A673 (cell line): ENCODE measurements at regions not wholly inside any gene's neighbourhood (a gene's known extent, or its start where the extent isn't known, plus 50 kb on each side); places are given as distances from the start of the nearest gene placed in this dataset.

Source experiments
- BruUV-seq: library from RNA; stranded (reverse); fragments of 400-500 nt; replicated peaks from 2 replicates; lab custom pipeline; 2021; lab: Mats Ljungman, UMichigan
- CTCF ChIA-PET: fragments of 300-600 bp; sonication (Branson Sonifier 250); formaldehyde crosslinking; loops from one replicate; lab custom pipeline; 2022; ENCODE audit warnings: antibody characterized with exemption; lab: Charles Lee
- POLR2A ChIA-PET: fragments of 300-600 bp; sonication (Branson Sonifier 250); formaldehyde crosslinking; loops from one replicate; lab custom pipeline; 2022; ENCODE audit warnings: antibody characterized with exemption; ENCODE audit not compliant: low non-redundant PET; lab: Charles Lee
- DNase-seq: peaks from one replicate; pipeline ENCODE4 v3.0.0-alpha.2; 2015; ENCODE audit warnings: low spot score
- H3K27ac ChIP-seq: fragments of 200-600 bp; sonication (generic); 2 replicates; pipeline ENCODE4 v1.5.1; 2016; ENCODE audit warnings: mixed run types, low read depth, mild to moderate bottlenecking, mixed read lengths, antibody characterized with exemption, low read length; ENCODE audit not compliant: poor library complexity, severe bottlenecking
- H3K27me3 ChIP-seq: fragments of 200-600 bp; sonication (generic); replicated peaks from 2 replicates; pipeline ENCODE4 v1.6.1; 2017; ENCODE audit warnings: mixed run types, low read depth, mild to moderate bottlenecking, mixed read lengths, antibody characterized with exemption, low read length; ENCODE audit not compliant: insufficient read depth, poor library complexity
- H3K36me3 ChIP-seq: fragments of 200-600 bp; sonication (generic); 2 replicates; pipeline ENCODE4 v1.6.1; 2016; ENCODE audit warnings: mixed run types, mild to moderate bottlenecking, mixed read lengths, antibody characterized with exemption, low read length; ENCODE audit not compliant: insufficient read depth, poor library complexity, severe bottlenecking
- H3K4me1 ChIP-seq: fragments of 200-600 bp; sonication (generic); 2 replicates; pipeline ENCODE4 v1.6.1; 2017; ENCODE audit warnings: mixed run types, mild to moderate bottlenecking, mixed read lengths, antibody characterized with exemption, low read length; ENCODE audit not compliant: insufficient read depth, poor library complexity, severe bottlenecking
- H3K4me3 ChIP-seq: fragments of 200-600 bp; sonication (generic); 2 replicates; pipeline ENCODE4 v1.5.1; 2016; ENCODE audit warnings: low read depth, mixed run types, mild to moderate bottlenecking, mixed read lengths, low read length; ENCODE audit not compliant: poor library complexity, severe bottlenecking
- H3K9me3 ChIP-seq: fragments of 200-600 bp; sonication (generic); 2 replicates; pipeline ENCODE4 v1.6.1; 2016; ENCODE audit warnings: mixed run types, low read depth, mild to moderate bottlenecking, mixed read lengths, antibody characterized with exemption, low read length; ENCODE audit not compliant: poor library complexity, severe bottlenecking
- EZH2 ChIP-seq: fragments of 200-600 bp; sonication (generic); IDR thresholded peaks from 2 replicates; pipeline ENCODE4 v1.6.1; 2017; ENCODE audit warnings: borderline replicate concordance, low read depth, mild to moderate bottlenecking, mixed read lengths, antibody characterized with exemption, low read length; ENCODE audit not compliant: poor library complexity, severe bottlenecking
- intact Hi-C: fragments of 100-400 bp; cut with micrococcal nuclease; formaldehyde crosslinking; loops from one replicate; pipeline ENCODE4 v1.10.0; 2022; ENCODE audit not compliant: unreplicated experiment
- TF ChIP-seq, protein P1 (sequence below): fragments of 300-800, 200-600 bp; sonication (generic); conservative IDR thresholded peaks from 2 replicates; pipeline ENCODE4 v1.5.1; 2017; ENCODE audit warnings: low read depth, mild to moderate bottlenecking, antibody characterized with exemption, low read length, moderate library complexity, mixed read lengths

- no TSS peak for BruUV-seq
- intact Hi-C loops: no loop called here
- H3K36me3 ChIP-seq: no peaks in the 10 kb centered on the region
- H3K27ac ChIP-seq: no peak overlapping the region
- no peaks in the 10 kb centered on the region for H3K9me3 ChIP-seq
- no peak overlapping the region for H3K4me3 ChIP-seq
- TF ChIP-seq, protein P1, sequence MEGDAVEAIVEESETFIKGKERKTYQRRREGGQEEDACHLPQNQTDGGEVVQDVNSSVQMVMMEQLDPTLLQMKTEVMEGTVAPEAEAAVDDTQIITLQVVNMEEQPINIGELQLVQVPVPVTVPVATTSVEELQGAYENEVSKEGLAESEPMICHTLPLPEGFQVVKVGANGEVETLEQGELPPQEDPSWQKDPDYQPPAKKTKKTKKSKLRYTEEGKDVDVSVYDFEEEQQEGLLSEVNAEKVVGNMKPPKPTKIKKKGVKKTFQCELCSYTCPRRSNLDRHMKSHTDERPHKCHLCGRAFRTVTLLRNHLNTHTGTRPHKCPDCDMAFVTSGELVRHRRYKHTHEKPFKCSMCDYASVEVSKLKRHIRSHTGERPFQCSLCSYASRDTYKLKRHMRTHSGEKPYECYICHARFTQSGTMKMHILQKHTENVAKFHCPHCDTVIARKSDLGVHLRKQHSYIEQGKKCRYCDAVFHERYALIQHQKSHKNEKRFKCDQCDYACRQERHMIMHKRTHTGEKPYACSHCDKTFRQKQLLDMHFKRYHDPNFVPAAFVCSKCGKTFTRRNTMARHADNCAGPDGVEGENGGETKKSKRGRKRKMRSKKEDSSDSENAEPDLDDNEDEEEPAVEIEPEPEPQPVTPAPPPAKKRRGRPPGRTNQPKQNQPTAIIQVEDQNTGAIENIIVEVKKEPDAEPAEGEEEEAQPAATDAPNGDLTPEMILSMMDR: no peak
- TF ChIP-seq EZH2: no peak
- peaks cover 17% of the 10 kb centered on the region for H3K27me3 ChIP-seq
- no peaks in the 10 kb centered on the region for H3K4me1 ChIP-seq
- CTCF ChIA-PET: no interaction called here
- DNase-seq: no peak
- POLR2A ChIA-PET: no interaction called here
Measured at GRCh38 chr22:47606426-47606825, 844.0 kb downstream of the TBC1D22A start.

GRCh38 chr22:47605886-47606285 lies 843.4 kb downstream of the TBC1D22A start:
- no peak for DNase-seq
- H3K27me3 ChIP-seq: peaks cover 17% of the 10 kb centered on the region
- intact Hi-C loops: no loop called here
- no peak overlapping the region for H3K27ac ChIP-seq
- no peaks in the 10 kb centered on the region for H3K9me3 ChIP-seq
- H3K4me3 ChIP-seq: no peak overlapping the region
- H3K36me3 ChIP-seq: no peaks in the 10 kb centered on the region
- POLR2A ChIA-PET: no interaction called here
- CTCF ChIA-PET: no interaction called here
- no TSS peak for BruUV-seq
- TF ChIP-seq, protein P1: no peak
- no peak for TF ChIP-seq EZH2
- no peaks in the 10 kb centered on the region for H3K4me1 ChIP-seq

DNA sequence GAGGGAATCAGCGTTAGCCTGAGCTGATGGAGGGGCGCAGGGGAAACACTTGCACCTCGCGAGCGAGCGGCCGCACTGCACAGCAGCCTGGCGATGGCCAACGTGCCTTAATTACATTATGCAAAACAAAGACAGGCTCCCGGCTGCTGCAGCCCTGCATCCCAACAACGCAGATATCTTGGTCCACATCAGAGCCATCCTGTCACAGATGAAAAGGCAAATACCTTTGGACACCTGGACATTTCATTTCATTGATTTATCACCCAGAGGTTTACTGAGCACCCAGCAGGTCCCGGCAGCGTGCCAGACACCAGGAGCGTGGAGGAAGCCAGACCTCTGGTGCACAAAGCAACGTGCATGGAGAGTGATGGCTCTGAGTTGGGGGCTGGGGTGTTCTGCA lies 843.0 kb downstream of the TBC1D22A start:
- CTCF ChIA-PET: no interaction called here
- Histone ChIP-seq H3K36me3 (no peaks in the 10 kb centered on the region), H3K4me1 (no peaks in the 10 kb centered on the region), H3K27ac (no peak overlapping the region), H3K9me3 (no peaks in the 10 kb centered on the region), H3K27me3 (peaks cover 17% of the 10 kb centered on the region), H3K4me3 (no peak overlapping the region)
- DNase-seq: no peak
- POLR2A ChIA-PET: no interaction called here
- intact Hi-C loops: no loop called here
- no peak for TF ChIP-seq EZH2
- TF ChIP-seq, protein P1: no peak
- BruUV-seq: no TSS peak
